ENCODE measurements at regions not wholly inside any gene's neighbourhood (a gene's known extent, or its start where the extent isn't known, plus 50 kb on each side); places are given as distances from the start of the nearest gene placed in this dataset.
A peak's percentile ranks its signal among the peaks of the same experiment; 100 is the strongest.
"Not testable (repeated sequence)": the region's sequence is repeated elsewhere in the genome, so short reads cannot be mapped to it uniquely, and the experiment has no call there.

DNA sequence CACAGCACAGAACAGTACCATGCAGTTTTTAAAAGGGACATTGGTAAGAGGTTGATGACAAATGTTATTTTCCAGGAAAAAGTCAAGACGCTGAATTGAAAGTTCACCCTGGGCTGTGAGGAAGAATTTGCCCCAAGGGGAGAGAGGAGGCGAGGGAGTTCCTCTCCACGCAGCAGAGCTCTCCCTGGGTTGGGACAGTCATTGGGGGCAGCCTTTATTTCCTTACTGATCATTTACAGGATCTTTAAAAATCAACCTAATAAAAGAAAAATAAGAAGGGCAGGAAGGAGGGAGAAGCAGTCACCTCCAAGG lies 49.9 kb upstream of the WNT7B start:
- no peak overlapping the region for H3K4me3 ChIP-seq (ENCODE audit: low read length)

DNA sequence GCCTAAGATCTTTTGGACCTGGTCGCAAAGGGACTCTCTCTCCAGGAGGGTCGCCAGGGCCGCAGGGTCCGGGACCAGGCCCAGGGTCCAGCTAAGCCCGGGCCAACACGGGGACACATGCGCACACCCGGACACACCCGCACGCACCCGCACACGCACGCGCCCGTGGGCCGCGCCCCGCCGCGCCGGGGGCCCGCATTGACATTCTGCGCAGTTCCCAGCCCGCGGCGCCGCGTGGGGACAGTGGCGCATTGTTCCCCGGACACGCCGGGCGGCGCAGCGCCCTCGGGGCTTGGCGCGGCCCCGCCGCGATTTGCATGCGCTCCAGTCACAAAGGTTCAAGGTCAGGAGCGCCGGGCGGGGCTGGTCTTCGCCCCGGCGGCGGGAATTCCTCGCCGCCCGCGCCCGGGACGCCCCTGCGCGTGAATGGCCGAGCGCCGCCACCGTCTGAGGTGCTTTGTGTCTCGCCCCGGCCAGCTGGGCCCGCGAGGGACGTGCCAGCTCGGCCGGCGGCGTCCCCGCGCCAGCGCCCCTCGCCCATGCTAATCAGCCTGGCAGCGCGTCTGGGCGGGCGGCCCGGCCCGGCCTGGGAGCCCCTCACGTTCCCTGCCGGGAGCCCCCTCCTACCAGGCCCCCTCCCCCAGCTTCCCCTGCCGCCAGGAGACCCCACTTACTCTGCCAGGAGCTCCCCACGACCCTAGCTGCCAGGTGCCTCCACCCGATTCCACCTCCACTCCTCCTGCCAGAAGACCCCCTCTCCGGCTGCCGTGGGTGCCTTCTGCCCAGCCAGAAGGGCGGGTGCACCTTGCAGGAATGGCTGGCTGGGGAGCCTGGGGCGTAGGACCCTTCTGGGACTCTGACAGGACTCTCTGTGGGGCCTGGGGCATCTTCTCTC lies 50.5 kb upstream of the WNT7B start:
- no peak overlapping the region for H3K4me3 ChIP-seq (ENCODE audit: low read length)
- DNase-seq (ENCODE audit: low read depth, low spot score), result no peak

More for the DNA sequence above, 49.9 kb upstream of the WNT7B start:
- DNase-seq (ENCODE audit: low read depth, low spot score), result no peak

DNA sequence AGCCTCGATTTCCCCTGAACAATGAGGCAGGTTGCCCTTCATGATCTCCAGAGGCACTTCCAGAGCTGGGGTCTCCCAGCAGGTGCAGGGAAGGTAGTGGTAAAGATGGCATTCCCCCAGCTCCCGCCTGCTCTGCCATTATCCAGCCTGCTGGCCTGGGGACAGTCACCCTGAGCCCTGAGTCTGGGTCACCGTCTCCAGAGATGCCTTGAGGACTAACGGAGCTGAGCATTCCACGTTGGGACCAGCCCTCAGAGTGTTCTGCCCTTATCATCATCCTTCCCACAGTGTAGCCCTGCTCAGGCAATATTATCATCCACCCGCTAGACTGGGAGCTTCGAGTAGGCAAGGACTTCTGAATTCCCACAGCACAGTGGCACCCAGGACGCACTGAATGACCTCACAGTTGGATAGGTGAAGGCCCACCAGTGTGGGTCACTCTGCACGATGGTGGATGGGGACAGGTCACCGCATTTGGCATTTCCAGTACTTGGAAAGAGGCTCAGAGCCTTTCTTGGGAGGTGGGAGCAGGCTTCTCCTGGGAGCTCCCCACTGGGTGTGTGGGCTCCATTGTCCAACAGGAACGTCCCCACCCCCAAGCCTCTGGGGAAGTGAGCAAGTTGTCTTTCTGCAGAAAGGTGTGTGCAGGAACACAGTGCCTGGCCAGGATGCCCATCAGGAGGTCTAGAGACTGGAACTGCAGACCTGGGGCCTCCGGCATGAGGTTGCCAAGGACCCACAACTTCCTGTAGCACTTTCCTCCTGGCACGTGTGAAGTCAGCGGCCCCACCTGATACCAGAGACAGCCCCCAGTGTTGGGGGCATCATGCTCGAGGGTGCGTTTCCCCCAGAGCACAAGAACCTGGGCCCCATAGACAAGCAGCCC lies 51.4 kb upstream of the WNT7B start:
- DNase-seq (ENCODE audit: low read depth, low spot score), result no peak
- H3K4me3 ChIP-seq (ENCODE audit: low read length), result no peak overlapping the region

DNA sequence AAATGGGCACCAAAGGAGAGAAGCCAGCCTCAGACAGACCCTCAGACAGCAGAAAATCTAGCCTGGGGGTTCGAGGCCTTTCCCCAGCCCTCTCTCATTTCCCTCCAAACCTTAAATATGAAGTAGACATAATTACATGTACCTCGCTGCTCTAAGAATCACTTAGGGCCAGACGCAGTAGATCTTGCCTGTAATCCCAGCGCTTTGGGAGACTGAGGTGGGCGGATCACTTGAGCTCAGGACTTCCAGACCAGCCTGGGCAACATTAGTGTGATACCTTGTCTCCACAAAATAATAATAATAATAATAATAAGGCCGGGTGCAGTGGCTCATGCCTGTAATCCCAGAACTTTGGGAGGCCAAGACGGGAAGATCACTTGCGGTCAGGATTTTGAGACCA lies 52.1 kb upstream of the WNT7B start:
- DNase-seq (ENCODE audit: low read depth, low spot score), result no peak
- H3K4me3 ChIP-seq (ENCODE audit: low read length), result no peak overlapping the region

DNA sequence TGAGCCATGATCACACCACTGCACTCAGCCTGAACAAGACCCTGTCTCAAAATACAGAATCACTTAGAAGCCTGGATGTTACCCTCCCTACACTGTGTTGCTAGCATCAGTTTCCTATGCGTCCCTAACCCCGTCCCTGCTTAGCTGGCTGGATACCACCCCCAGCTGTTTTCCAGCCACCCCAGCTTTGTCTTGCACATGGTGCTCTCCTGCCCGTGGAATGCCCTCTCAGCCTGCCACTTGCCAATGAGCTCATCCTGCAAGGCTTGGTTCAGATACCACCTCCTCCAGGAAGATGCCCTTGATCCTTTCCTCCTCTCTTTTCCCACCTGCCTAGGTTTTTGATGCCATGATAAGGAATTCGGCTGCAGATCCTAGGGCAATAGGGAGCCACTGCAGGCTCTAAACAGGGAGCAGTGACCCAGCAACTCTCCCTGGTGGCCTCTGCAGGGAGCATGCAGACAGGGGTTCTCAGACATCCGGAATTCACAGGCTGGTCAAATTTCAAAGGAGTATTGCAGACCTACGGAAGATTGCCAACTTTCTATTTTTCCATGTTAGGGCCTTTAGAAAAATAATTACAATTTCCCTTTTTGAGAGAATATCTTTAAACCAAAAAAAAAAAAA lies 52.7 kb upstream of the WNT7B start:
- H3K4me3 ChIP-seq (ENCODE audit: low read length), result no peak overlapping the region
- no peak for DNase-seq (ENCODE audit: low read depth, low spot score)

DNA sequence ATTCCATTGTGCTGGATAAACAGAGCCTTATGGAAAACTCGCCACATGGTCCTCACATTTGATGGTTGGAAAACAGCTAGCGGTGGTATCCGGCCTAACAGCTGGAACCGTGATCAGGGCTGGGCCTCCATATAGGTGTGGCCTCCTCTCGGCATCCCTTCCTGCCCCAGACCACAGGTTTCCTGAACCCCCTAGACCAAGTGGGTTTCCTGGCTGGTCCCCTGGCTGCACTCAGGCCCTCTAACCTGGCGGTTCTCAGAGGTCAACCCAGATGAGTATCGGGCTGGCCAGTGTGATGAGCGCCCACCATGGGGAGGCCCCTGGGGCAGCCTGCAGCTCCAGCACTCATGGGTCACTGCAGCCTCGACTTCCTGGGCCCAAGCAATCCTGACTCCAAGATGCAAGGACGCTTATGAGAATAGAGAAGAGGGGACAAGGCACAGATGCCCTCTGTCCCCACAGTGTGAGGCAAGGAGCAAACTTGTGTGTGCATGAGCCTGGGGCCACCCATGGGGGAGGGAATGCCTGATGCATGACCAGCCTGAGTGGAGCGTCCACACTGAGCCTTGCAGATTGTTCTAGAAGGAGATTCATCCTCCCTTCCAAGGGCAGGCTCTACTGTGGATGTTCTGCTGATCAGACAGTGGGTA lies 53.4 kb upstream of the WNT7B start:
- DNase-seq (ENCODE audit: low read depth, low spot score), result no peak
- H3K4me3 ChIP-seq (ENCODE audit: low read length), result no peak overlapping the region

DNA sequence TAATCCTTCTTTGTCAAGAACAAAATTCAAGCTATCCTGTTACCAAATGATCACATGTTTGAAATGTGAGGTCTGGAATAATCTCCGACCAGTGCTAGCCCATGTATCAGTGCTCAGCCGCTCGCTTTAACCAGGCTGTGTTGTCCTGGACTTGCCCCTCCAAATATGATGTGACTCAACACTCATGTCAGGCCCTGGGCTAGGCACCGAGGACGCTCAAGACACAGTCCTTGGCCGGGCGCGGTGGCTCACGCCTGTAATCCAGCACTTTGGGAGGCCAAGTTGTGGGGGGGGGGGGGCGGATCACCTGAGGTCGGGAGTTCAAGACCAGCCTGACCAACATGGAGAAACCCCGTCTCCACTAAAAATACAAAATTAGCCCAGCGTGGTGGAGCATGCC lies 54.1 kb upstream of the WNT7B start:
- H3K4me3 ChIP-seq (ENCODE audit: low read length), result no peak overlapping the region
- DNase-seq (ENCODE audit: low read depth, low spot score), result no peak

DNA sequence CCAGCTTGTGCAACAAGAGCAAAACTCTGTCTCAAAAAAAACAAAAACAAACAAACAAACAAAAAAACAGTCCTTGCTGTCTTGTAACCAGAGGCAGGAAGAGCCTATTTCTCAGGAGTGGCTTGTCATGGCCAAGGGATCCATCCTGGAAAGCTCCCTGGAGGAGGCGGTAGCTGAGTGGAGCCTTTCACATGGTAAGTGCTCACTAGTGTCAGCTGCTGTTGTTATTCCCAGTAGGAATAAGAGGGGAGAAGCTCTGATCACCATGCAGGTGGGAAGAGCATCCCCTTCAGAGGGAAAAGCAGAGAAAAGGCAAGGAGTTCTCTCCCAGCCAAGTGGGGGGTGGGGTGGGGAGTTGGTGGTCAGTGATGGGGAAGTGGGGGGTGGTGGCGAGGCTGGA lies 54.6 kb upstream of the WNT7B start:
- no peak for DNase-seq (ENCODE audit: low read depth, low spot score)
- H3K4me3 ChIP-seq (ENCODE audit: low read length), result no peak overlapping the region

DNA sequence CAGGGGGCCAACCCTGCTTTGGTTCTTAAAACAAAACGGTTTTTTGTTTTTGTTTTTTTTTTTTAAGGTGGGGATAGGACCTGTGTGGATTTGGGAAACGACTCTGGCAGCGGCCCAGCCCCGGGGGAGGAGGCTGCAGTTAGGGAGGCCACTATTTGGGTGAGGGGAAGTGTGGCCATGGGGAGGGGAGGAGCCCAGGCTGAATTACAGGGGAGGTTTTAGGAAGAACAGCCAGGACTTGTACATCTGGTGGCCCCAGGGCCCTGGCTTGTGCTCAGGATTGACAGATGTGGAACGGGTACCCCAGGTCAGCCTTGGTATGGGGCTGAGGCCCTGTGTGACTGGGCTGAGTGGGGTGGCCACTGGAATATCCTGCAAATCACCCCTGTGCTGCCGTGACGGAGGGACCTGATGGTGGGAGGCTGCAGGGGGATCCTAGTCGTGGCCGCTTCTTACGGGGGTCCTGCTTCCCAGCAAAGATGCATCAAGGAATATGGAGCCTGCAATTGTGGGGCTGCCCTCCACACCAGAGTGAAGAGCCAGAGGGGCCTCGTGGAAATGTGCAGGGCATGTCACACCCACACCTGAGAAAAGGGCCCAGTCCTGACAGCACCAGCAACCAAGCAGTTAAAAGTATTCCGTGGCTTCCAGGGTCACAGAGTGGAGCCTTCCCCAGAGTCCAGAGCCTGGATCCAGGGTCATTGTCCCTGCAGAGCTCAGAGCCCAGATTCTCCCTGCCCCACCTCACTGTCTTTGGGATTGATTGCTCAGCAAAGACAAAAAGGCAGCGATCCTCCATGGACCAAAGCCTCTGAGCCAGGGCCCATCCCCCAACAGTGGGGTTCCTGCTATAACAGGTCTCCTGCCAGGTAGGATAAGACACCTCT lies 55.2 kb upstream of the WNT7B start:
- DNase-seq (ENCODE audit: low read depth, low spot score), result no peak

DNA sequence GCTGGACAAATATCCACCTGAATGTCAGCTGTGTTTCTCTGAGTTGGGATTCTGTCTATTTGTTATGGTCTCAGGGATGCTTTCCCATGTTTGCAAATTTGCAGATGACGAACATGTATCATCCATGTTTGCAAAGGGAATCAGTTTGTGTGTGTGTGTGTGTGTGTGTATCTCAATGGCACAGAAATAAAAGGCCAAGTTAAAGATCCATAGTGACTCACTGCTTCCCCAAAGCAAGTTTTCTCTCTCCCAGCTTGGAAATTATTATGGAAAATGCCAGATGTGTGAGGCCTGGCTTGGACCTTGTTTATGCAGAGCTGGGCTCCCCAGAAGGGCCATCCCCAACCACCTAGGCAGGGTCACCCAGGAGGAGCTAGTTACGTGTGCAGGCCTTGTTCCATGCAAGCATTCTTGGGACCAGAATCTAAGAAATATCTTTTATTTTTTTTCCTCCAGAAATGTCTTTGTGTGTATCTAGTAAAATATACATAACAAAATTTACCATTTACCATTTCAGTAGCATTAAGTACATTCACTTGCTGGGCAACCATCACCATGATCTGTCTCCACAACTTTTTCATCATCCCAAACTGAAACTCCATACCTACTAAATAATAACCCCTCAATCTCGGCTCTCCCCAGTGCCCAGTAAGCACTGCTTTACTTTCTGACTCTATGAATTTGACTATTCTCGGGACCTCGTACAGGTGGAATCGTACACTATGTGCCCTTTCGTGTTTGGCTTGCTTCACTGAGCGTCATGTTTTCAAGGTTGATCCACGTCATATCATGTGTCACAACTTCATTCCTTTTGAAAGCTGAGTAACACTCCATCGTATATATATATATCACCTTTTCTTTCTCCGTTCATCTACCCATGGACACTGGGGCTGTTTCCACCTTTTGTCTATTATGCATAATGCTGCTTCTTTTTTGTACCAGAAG lies 56.6 kb upstream of the WNT7B start:
- DNase-seq (ENCODE audit: low read depth, low spot score), result no peak
- no peak overlapping the region for H3K4me3 ChIP-seq (ENCODE audit: low read length)

More for the DNA sequence above, 55.2 kb upstream of the WNT7B start:
- no peak overlapping the region for H3K4me3 ChIP-seq (ENCODE audit: low read length)

DNA sequence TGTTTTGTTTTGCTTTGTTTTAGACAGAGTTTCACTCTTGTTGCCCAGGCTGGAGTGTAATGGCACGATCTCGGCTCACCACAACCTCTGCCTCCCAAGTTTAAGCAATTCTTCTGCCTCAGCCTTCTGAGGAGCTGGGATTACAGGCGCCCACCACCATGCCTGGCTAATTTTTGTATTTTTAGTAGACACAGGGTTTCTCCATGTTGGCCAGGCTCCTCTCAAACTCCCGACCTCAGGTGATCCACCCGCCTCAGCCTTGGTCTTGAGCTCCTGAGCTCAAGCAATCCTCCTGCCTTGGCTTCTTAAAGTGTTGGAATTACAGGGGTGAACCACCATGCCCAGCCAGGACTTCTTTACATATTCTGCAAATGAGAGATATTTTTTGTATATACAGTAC lies 57.5 kb upstream of the WNT7B start:
- DNase-seq (ENCODE audit: low read depth, low spot score); H3K4me3 ChIP-seq (ENCODE audit: low read length): not testable (repeated sequence)

DNA sequence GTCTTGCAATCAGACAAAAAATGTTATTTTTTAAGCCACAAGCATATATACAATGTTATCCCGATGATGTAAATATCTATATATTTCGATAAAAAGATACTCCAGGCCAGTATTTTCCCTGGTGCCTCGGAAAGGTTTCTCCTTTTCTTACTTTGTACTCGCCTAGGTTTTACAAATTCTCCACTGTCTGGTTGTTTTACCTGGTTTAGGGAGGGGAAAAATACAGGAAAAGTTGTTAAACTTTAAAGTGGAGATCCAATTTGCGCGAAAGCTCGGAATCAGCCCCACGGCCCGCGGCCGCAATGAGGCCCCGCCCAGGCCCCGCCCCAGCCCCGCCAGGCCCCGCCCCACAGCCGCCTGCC lies 58.4 kb upstream of the WNT7B start:
- DNase-seq (ENCODE audit: low read depth, low spot score), result no peak

DNA sequence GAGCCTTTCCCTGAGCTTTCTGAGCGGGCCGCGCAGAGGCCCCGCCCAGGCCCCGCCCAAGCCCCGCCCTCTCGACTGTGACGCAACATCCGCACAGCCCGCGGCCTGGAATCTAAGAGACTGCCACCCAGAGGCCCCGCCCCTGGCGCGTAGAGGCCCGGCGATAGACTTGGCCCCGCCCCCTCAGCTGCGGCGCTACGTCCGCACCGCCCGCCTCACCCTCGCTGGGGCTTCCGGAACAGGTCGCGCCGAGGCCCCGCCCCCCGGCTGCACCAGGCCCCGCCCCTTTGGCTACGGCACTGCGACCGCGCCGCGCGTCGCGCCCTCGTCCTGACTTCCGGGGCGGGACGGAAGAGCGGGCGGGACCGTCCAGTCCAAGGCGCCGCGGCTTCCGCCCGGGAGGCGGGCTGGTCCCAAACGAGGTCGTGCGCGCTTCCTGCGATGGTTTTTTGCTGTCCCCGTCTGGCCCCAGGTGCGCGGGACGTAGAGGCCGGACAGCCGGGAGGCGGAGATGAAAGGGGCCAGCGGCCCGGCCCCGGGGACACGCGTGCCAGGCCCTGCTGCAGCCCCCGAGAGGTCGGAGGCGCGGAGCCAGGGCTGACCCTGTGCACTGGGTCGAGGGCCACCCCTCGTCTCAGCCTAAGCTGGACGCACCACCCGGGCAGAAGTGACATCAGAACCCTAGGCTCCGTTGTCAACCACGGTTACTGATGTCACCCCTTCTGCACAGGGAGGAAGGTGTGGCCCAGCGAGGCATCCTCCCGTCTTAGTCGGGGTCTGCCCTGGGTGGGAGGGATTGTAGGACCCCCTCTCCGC lies 59.0 kb upstream of the WNT7B start:
- DNase-seq (ENCODE audit: low read depth, low spot score), result peak; percentile 95
- H3K4me3 ChIP-seq (ENCODE audit: low read length), result peak overlapping the region; percentile 73

More for the DNA sequence above, 58.4 kb upstream of the WNT7B start:
- H3K4me3 ChIP-seq (ENCODE audit: low read length), result peak overlapping the region; percentile 72

DNA sequence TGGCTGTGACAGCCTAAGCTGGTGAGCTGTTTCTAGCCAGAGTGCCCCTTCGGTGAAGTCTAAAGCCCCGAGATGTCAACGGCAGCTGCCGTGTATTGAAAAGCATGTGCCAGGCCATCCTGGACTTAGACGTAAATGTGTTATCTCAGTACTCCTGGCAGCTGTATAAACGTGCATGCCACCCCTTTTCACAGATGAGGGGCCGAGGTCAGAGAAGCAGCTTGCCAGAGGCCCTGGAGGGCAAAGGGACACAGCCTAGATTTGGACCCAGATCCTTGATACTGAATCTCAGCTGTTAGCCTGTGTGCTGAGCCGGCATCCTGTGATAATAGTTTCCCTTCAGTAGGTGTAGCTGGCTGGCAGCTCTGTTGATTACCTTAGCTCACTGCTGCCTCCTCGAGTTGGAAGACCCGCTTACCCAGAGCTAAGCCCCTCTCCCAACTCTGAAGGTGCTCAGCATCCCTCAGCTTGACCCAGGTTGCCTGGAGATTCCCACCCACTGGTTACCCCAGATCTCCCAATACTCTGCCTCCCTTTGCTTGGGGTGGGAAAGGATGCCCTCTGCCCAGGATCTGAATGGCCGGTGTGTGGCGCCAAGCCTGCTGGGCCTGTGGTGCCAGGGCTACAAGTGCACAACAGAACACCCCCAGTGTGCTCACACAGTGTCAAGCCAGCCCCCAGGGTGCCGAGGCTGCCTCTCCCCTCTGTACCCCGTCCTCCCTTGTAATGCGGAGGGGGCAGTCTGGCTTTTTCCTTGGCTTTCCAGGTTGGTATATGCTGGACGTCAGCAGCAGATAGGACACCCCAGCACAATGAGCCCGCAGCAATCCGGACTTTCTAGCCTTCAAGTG lies 59.8 kb upstream of the WNT7B start:
- peak; percentile 51 for DNase-seq (ENCODE audit: low read depth, low spot score)
- H3K4me3 ChIP-seq (ENCODE audit: low read length), result peak overlapping the region; percentile 73

DNA sequence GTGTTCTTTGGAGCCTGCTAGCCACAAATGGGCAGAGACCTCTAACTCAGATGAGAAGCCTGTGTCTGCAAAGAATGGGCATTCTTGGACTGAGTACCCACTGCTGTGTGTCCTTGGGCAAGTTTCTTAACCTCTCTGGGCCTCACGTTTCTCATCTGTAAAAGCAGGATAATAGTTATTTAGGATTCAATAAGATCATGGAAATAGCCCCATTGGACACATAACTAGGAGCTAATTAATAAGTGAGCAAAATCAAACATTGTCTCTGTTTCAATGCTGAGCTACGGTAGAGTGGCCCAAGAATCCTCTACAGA lies 61.2 kb upstream of the WNT7B start:
- DNase-seq (ENCODE audit: low read depth, low spot score), result no peak
- no peak overlapping the region for H3K4me3 ChIP-seq (ENCODE audit: low read length)

Measured in Jurkat, Clone E6-1 (cell line).